Hepatocyte (in vitro differentiated cells): ENCODE measurements at regions not wholly inside any gene's neighbourhood (a gene's known extent, or its start where the extent isn't known, plus 50 kb on each side); places are given as distances from the start of the nearest gene placed in this dataset.

Experiments
- EZH2phosphoT487 ChIP-seq: fragments of 200-600 bp; sonication (generic); IDR thresholded peaks from one replicate; pipeline ENCODE4 v1.6.1; 2018; ENCODE audit warnings: antibody characterized with exemption, mild to moderate bottlenecking, low read depth, moderate library complexity; ENCODE audit not compliant: unreplicated experiment, severe bottlenecking
- TF ChIP-seq, protein P1 (sequence below): fragments of 200-600 bp; sonication (generic); IDR thresholded peaks from 2 replicates; pipeline ENCODE4 v1.5.1; 2016; ENCODE audit warnings: antibody characterized with exemption, mild to moderate bottlenecking; ENCODE audit not compliant: poor library complexity

- TF ChIP-seq, protein P1, sequence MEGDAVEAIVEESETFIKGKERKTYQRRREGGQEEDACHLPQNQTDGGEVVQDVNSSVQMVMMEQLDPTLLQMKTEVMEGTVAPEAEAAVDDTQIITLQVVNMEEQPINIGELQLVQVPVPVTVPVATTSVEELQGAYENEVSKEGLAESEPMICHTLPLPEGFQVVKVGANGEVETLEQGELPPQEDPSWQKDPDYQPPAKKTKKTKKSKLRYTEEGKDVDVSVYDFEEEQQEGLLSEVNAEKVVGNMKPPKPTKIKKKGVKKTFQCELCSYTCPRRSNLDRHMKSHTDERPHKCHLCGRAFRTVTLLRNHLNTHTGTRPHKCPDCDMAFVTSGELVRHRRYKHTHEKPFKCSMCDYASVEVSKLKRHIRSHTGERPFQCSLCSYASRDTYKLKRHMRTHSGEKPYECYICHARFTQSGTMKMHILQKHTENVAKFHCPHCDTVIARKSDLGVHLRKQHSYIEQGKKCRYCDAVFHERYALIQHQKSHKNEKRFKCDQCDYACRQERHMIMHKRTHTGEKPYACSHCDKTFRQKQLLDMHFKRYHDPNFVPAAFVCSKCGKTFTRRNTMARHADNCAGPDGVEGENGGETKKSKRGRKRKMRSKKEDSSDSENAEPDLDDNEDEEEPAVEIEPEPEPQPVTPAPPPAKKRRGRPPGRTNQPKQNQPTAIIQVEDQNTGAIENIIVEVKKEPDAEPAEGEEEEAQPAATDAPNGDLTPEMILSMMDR = peak; percentile 60
- no peak for TF ChIP-seq EZH2phosphoT487
Measured at GRCh38 chr6:112502351-112503090, 155.4 kb downstream of the RFPL4B start.
